Mesendoderm (in vitro differentiated cells): ENCODE measurements at regions not wholly inside any gene's neighbourhood (a gene's known extent, or its start where the extent isn't known, plus 50 kb on each side); places are given as distances from the start of the nearest gene placed in this dataset.

Source experiments
- DNase-seq: peaks from one replicate; pipeline ENCODE4 v3.0.0; 2013
- H2AK5ac ChIP-seq: 2 replicates; pipeline ENCODE4 v1.6.1; 2013; ENCODE audit warnings: low read length, inconsistent platforms
- H2BK120ac ChIP-seq: 2 replicates; pipeline ENCODE4 v1.6.1; 2013; ENCODE audit warnings: low read depth, mild to moderate bottlenecking, low read length, moderate library complexity, mixed read lengths
- H2BK15ac ChIP-seq: replicated peaks from 2 replicates; pipeline ENCODE4 v1.6.1; 2013; ENCODE audit warnings: low read depth, mild to moderate bottlenecking, moderate library complexity
- H2BK5ac ChIP-seq: 2 replicates; pipeline ENCODE4 v1.6.1; 2013; ENCODE audit warnings: low read length, inconsistent platforms
- H3K18ac ChIP-seq: 2 replicates; pipeline ENCODE4 v1.6.1; 2013; ENCODE audit warnings: mild to moderate bottlenecking, low read length, mixed read lengths
- H3K23ac ChIP-seq: one replicate; pipeline ENCODE4 v1.6.1; 2013; ENCODE audit warnings: low read length
- H3K27ac ChIP-seq: 2 replicates; pipeline ENCODE4 v1.5.1; 2013; ENCODE audit warnings: low read depth, mild to moderate bottlenecking, inconsistent platforms, low read length, moderate library complexity
- H3K27me3 ChIP-seq: 2 replicates; pipeline ENCODE4 v1.6.1; 2013; ENCODE audit warnings: low read length, control low read depth, mild to moderate bottlenecking, inconsistent platforms; ENCODE audit not compliant: insufficient read depth, poor library complexity
- H3K36me3 ChIP-seq: 2 replicates; pipeline ENCODE4 v1.6.1; 2013; ENCODE audit warnings: low read length, inconsistent platforms; ENCODE audit not compliant: control insufficient read depth, insufficient read depth
- H3K4ac ChIP-seq: one replicate; pipeline ENCODE4 v1.6.1; 2013; ENCODE audit warnings: low read depth, mild to moderate bottlenecking, low read length, moderate library complexity
- H3K4me1 ChIP-seq: 2 replicates; pipeline ENCODE4 v1.6.1; 2013; ENCODE audit warnings: low read depth, low read length, inconsistent platforms; ENCODE audit not compliant: control insufficient read depth
- H3K4me2 ChIP-seq: 2 replicates; pipeline ENCODE4 v1.6.1; 2013; ENCODE audit warnings: low read length
- H3K4me3 ChIP-seq: 2 replicates; pipeline ENCODE4 v1.5.1; 2013; ENCODE audit warnings: mild to moderate bottlenecking, low read length
- H3K56ac ChIP-seq: one replicate; pipeline ENCODE4 v1.6.1; 2013; ENCODE audit warnings: low read length
- H3K79me1 ChIP-seq: 2 replicates; pipeline ENCODE4 v1.6.1; 2013; ENCODE audit warnings: low read length, inconsistent platforms
- H3K79me2 ChIP-seq: 2 replicates; pipeline ENCODE4 v1.6.1; 2013; ENCODE audit warnings: mild to moderate bottlenecking, low read length; ENCODE audit not compliant: control insufficient read depth, insufficient read depth
- H3K9ac ChIP-seq: 2 replicates; pipeline ENCODE4 v1.6.1; 2013; ENCODE audit warnings: low read length, inconsistent platforms
- H4K5ac ChIP-seq: one replicate; pipeline ENCODE4 v1.6.1; 2013; ENCODE audit warnings: low read length
- H4K8ac ChIP-seq: one replicate; pipeline ENCODE4 v1.6.1; 2013; ENCODE audit warnings: low read depth, mild to moderate bottlenecking, control low read depth, low read length, moderate library complexity
- WGBS: extraction: QIAGEN DNeasy Blood & Tissue Kit; methylation state at CpG from one replicate; pipeline ENCODE4 v1.1.7; 2013; ENCODE audit warnings: low lambda C conversion rate, missing lambda C conversion rate; ENCODE audit not compliant: insufficient coverage; ENCODE audit errors: extremely low coverage; 5-methylcytosine and 5-hydroxymethylcytosine counted together

- no peaks in the 10 kb centered on the region for H3K4me1 ChIP-seq
- no peak overlapping the region for H2BK5ac ChIP-seq
These were observed 54.6 kb upstream of the COL18A1 start for GRCh38 chr21:45350206-45350854.

GRCh38 chr21:45351061-45351460 lies 53.9 kb upstream of the COL18A1 start:
- Histone ChIP-seq H2BK15ac (no peak overlapping the region), H4K5ac (no peak overlapping the region), H3K18ac (no peak overlapping the region), H2BK120ac (no peak overlapping the region), H3K4me3 (no peak overlapping the region), H3K4ac (no peak overlapping the region), H3K9ac (no peak overlapping the region), H2AK5ac (no peak overlapping the region), H3K36me3 (no peaks in the 10 kb centered on the region), H3K27ac (no peak overlapping the region), H3K4me1 (no peaks in the 10 kb centered on the region), H2BK5ac (no peak overlapping the region), H3K79me2 (no peaks in the 10 kb centered on the region), H3K27me3 (no peaks in the 10 kb centered on the region), H4K8ac (no peak overlapping the region), H3K56ac (no peak overlapping the region), H3K4me2 (no peak overlapping the region), H3K23ac (no peak overlapping the region), H3K79me1 (no peaks in the 10 kb centered on the region)
- DNase-seq = no peak
- no CpG with 5 or more reads among the region's 22 CpGs for WGBS

More at GRCh38 chr21:45350206-45350854, 54.6 kb upstream of the COL18A1 start:
- H3K4me3 ChIP-seq = no peak overlapping the region
- no peaks in the 10 kb centered on the region for H3K79me2 ChIP-seq
- no peak overlapping the region for H3K18ac ChIP-seq
- no peak overlapping the region for H3K4ac ChIP-seq
- no peak overlapping the region for H4K5ac ChIP-seq
- H3K23ac ChIP-seq = no peak overlapping the region
- no peaks in the 10 kb centered on the region for H3K36me3 ChIP-seq
- DNase-seq = no peak
- H2BK15ac ChIP-seq = no peak overlapping the region
- H3K9ac ChIP-seq = no peak overlapping the region
- no peak overlapping the region for H2AK5ac ChIP-seq
- no peaks in the 10 kb centered on the region for H3K79me1 ChIP-seq
- no peaks in the 10 kb centered on the region for H3K27me3 ChIP-seq
- no peak overlapping the region for H3K27ac ChIP-seq
- no peak overlapping the region for H3K4me2 ChIP-seq
- H2BK120ac ChIP-seq = no peak overlapping the region
- WGBS = no CpG with 5 or more reads among the region's 8 CpGs
- no peak overlapping the region for H3K56ac ChIP-seq
- H4K8ac ChIP-seq = no peak overlapping the region

GRCh38 chr21:45351526-45352275 lies 53.3 kb upstream of the COL18A1 start:
- H3K4me1 ChIP-seq = peaks cover 2% of the 10 kb centered on the region
- H3K4me2 ChIP-seq = no peak overlapping the region
- H3K79me1 ChIP-seq = no peaks in the 10 kb centered on the region
- H4K5ac ChIP-seq = no peak overlapping the region
- H3K4ac ChIP-seq = no peak overlapping the region
- H2AK5ac ChIP-seq = no peak overlapping the region
- no peak overlapping the region for H3K23ac ChIP-seq
- H2BK120ac ChIP-seq = no peak overlapping the region
- no peak for DNase-seq
- H3K18ac ChIP-seq = no peak overlapping the region
- H3K56ac ChIP-seq = no peak overlapping the region
- no peak overlapping the region for H4K8ac ChIP-seq
- no peak overlapping the region for H2BK5ac ChIP-seq
- H3K79me2 ChIP-seq = no peaks in the 10 kb centered on the region
- H3K4me3 ChIP-seq = no peak overlapping the region
- H3K36me3 ChIP-seq = no peaks in the 10 kb centered on the region
- no CpG with 5 or more reads among the region's 12 CpGs for WGBS
- no peaks in the 10 kb centered on the region for H3K27me3 ChIP-seq
- no peak overlapping the region for H3K9ac ChIP-seq
- H2BK15ac ChIP-seq = no peak overlapping the region
- H3K27ac ChIP-seq = no peak overlapping the region

GRCh38 chr21:45352621-45353139 lies 52.3 kb upstream of the COL18A1 start:
- Histone ChIP-seq H2BK120ac (no peak overlapping the region), H3K56ac (no peak overlapping the region), H3K27me3 (no peaks in the 10 kb centered on the region), H2BK15ac (no peak overlapping the region), H3K18ac (no peak overlapping the region), H3K4me1 (peaks cover 2% of the 10 kb centered on the region), H3K9ac (no peak overlapping the region), H3K79me1 (no peaks in the 10 kb centered on the region), H3K36me3 (no peaks in the 10 kb centered on the region), H3K4ac (no peak overlapping the region), H2BK5ac (no peak overlapping the region), H4K8ac (no peak overlapping the region), H4K5ac (no peak overlapping the region), H3K4me3 (no peak overlapping the region), H3K23ac (no peak overlapping the region), H3K27ac (no peak overlapping the region), H3K4me2 (no peak overlapping the region), H3K79me2 (no peaks in the 10 kb centered on the region), H2AK5ac (no peak overlapping the region)
- no CpG with 5 or more reads among the region's 26 CpGs for WGBS
- no peak for DNase-seq

- H3K79me1 ChIP-seq = no peaks in the 10 kb centered on the region
- no peaks in the 10 kb centered on the region for H3K79me2 ChIP-seq
- H2BK5ac ChIP-seq = no peak overlapping the region
- no peak overlapping the region for H3K4me2 ChIP-seq
- no peak overlapping the region for H3K4ac ChIP-seq
- no peak overlapping the region for H2BK120ac ChIP-seq
- H4K8ac ChIP-seq = no peak overlapping the region
- H3K4me1 ChIP-seq = peaks cover 2% of the 10 kb centered on the region
- no peak overlapping the region for H3K4me3 ChIP-seq
- no peak overlapping the region for H3K9ac ChIP-seq
- no peak overlapping the region for H3K23ac ChIP-seq
- H2AK5ac ChIP-seq = no peak overlapping the region
- no peak overlapping the region for H3K27ac ChIP-seq
- H4K5ac ChIP-seq = no peak overlapping the region
- H3K36me3 ChIP-seq = no peaks in the 10 kb centered on the region
- H3K56ac ChIP-seq = no peak overlapping the region
- H3K27me3 ChIP-seq = no peaks in the 10 kb centered on the region
- no peak overlapping the region for H3K18ac ChIP-seq
- no peak overlapping the region for H2BK15ac ChIP-seq
- no CpG with 5 or more reads among the region's 3 CpGs for WGBS
- no peak for DNase-seq
These were observed 51.8 kb upstream of the COL18A1 start for GRCh38 chr21:45353200-45353599.
